ENCODE measurements at regions not wholly inside any gene's neighbourhood (a gene's known extent, or its start where the extent isn't known, plus 50 kb on each side); places are given as distances from the start of the nearest gene placed in this dataset.

DNA sequence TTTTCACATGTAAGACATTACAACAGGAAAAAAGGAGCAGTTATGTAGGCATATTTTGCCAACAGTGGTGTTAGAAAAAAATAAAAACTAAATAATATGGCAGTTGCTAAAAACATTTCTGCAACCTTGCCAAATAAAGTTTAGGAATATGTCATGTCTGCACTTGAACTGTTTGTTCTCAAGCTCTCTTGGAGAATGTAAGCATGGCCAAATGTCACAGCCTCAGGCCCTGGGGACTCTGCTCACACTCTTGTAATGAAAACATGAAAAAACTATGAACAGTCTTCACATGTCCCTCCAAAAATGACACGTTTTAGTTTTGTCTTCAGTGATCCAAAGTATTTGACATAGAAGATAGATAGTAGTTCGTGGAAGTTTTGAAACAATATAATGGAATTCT, 753.3 kb downstream of the LTN1 start:
- DNase-seq, result no peak

DNA sequence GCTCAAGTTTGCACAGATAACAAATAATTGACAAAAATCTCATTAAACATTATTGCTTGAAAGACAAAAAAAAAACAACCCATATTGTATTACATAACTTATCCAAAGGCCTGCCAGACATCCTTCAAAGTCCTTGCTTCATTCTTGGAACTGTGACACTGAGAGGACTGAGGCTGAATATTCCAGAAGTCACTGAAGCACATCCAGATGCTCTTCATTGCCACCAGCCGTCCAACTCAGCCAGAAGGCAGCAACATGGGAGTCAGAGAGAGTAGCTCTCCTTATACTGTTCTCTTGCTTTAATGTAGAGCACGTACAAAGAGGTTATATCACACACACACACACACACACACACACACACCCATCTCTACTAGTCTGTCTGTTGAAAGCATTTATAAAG, 755.0 kb downstream of the LTN1 start:
- DNase-seq, result no peak

DNA sequence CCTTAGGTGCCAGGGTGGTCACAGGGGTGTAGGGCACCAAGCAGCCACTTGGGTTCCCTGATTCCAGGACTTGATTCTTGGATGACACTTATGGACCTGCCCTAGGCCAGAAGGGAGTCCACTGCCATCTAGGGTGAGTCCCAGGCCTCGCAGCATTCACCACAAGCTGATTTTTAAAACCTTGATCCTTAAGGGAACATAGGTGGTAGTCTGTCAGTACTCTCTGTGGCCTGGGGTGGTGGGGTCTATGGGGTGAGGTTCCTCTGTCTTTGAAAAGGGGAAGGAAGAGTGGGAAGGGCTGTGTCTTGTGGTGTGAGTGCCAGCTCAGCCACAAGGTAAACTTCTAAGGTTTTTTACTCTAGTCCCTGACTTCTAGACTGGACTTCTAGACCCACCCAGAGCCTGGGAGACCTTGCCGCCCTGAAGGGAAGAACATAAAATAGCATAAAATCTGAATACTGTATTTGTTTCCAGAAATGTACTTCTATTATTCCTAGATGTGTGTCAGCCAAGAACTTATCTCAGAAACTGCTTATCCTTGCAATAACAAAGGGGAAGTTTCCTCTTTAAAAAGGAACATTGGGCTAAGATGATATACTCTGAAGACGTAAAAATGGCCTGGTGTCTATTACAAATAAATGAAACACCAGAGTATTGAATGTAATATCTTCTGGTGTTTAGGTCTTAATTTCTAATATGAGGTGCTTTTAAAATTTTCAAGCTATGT, 757.3 kb downstream of the LTN1 start:
- DNase-seq, result peak in 4 of 51 donors; percentile 0 to 14 (median 8)

DNA sequence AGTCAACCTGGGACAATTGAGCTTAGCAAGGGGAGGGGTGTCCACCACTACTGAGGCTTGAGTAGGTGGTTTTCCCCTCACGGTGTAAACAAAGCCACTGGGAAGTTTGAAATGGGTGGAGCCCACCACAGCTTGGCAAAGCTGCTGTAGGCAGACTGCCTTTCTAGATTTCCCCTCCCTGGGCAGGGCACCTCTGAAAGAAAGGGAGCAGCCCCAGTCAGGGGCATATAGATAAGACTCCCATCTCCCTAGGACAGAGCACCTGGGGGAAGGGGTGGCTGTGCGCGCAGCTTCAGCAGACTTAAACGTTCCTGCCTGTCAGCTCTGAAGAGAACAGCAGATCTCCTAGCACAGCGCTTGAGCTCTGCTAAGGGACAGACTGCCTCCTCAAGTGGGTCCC, 758.4 kb downstream of the LTN1 start:
- no peak for DNase-seq

DNA sequence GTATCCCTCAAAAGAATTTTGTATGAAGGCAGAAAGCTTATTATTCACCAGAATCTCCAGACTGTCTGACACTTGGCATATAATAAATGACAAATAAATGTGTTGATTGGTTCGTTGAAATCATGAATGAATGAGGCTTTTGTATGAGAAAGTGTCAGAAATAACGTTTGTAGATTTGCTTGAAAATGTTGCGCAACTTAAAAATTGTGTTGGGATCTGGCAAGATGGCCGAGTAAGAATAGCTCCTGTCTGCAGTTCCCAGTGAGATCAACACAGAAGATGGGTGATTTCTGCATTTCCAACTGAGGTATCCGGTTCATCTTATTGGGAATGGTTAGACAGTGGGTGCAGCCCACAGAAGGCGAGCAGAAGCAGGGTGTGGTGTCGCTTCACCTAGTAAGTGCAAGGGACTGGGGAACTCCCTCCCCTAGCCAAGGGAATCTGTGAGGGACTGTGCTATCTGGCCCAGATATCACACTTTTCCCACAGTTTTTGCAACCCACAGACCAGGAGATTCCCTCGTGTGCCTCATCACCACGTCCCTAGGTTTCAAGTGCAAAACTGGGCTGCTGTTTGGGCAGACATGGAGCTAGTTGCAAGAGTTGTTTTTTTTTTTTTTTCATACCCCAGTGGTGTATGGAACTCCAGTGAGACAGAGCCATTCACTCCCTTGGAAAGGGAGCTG, 759.0 kb downstream of the LTN1 start:
- no peak for DNase-seq

DNA sequence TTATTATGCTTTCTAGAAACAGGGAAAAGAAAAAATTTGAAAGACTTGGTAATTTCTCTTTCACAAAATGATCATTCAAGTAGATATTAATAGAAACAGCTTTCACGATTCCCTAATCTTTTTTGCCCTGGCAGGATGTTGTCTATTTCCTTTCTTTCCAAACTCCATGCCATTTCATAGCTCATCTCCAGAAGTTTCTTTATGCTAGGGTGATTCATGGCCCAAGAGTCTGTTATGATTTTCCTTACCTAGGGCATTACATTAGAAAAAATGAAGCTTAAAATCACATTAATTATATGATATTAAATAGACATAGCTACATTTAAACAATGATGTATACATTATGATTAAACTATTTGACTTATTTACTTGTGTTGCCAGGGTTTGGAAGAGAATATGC, 762.1 kb downstream of the LTN1 start:
- no peak for DNase-seq

DNA sequence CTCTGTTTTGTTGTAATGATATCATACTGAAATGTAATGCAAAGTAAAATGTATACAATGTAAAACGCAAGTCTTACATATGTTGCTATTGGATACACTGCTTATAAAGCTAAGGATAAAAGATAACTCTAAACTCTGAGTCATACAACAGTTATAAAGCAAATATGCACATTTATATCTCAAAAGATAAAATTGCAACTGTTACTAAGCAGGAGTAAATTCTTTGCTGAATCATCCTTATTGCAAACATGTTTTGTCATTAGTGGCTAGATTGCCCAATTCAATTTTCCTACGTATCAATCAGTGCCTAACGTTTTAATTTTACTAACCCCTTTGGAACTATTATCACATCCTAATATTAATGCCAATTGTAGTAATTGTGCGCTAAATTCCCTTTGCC, 762.9 kb downstream of the LTN1 start:
- no peak for DNase-seq

DNA sequence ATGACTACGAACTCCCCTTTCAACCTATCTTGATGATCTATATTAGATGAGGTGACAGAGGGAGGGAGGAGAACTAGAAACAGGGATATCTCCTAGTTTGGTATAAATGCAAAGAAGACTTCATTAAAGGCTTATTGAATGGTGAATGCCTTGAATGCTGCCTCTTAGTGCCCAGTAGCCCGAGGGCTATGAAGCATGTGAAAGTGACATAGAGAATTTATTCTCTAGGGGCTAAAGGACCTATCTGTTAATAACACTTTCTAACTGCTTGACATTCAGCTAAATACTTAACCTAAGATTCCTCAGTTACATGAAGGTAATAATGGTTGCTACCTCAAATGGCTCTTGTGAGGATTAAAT, 764.1 kb downstream of the LTN1 start:
- no peak for DNase-seq

DNA sequence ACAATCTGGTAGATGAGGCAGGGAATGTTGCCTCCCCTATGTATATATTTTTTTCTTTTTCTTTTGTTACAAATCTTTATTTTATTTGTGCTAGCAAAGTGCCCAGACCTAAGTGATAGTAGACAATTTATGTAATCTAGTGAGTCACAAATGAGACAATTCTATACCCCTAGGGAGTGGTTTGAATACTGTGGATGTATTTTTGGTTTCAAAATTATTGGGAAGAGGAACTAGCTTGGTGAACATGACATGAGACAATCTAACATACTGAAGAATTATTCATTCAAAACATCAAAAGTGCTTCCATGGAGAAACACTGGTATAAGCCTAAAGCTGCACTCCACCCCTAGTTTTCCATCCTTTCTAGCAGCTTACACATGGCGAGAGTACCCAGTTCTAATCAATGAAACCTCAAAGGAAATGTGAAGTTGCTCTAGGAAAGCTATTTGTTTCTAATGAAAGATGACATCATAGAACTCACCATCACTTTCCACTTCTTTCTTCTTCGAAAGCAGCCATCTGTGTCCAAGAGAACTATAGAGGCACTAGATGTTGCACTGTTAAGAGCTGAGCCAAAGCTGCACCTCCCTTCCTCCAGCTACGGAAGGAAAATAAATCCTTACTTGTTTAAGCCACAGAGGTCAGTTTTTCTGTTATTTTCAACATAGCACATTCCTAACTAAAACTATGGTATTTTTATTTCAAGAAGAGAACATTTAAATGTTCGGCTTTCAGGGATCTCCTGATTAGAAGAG, 764.6 kb downstream of the LTN1 start:
- DNase-seq, result no peak

DNA sequence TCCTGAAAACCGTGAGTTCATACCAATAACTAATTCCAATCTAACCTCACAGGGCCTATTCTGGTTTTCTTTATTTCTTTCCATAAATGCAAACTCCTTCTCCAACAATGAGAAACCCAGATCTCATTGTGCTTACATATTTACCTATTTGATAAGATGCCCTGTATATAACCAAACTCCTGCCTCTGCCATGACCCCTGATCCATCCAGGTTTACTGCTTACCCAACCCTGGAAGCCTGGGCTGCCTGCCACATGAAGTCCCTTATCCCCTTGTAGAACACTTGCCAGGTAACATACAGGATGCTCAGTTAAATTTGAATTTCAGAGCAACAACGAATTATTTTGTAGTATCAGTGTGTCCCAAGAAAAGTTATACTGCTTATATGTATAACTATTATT, 766.1 kb downstream of the LTN1 start:
- no peak for DNase-seq

DNA sequence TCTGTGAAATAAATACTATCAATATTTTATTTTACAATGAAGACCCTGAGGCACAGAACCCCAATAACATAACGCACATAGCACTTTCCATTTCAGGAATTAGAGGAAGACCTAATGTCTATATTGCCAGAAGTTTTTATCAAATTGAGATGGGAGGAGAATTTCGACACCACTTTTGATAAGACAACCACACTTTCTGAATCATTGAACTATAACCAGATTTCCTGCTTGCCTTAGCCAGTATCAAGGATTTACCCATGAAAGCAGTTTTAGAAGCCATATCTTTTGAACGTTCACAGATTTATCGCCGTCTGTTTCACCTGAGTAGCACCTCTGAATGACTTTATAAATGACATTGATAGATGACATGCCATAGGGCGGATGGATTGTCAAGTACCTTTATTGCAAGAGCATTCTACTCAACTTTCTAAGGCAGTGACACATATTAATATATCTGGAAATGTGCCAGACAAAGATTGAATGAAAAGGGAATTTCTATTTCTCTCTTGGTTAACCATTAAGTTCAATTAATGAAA, 768.4 kb downstream of the LTN1 start:
- no peak for DNase-seq

DNA sequence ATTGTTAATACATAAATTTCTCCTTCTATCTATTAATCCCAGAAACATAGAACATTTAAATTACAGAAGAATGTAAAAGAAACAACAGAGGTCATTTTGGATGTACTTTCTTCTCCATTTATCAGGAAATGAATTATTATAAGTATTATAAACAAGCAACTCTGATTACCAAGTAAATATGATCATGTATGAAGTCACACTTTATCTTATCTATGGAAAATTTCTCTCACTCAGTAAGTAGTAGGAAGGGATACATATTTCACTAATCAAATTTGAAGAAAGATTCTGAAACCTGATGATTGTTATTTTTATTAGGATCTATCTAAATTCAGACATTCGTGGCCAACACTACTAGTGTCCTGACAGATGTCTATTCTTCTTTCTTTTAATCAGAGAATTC, 770.7 kb downstream of the LTN1 start:
- DNase-seq, result no peak

DNA sequence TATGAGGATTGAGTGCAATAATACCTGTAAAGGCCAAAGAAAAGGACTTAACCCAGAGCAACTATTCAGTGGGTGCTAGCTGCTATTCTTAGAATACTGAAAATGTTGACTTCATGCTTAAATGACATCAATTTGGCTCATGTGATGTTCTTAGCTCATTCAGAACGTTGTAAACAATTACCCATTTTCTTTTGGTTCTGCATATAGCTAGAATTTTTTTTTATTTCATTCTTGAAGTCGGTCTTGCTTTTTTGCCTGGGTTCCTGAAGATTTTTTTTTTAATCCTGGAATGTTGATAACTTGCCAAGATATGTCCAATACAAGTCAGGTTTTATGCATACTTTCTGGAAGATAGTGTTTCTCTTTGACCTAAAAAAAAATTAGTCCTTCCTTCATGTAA, 772.0 kb downstream of the LTN1 start:
- peak in 1 of 51 donors; percentile 5 for DNase-seq

DNA sequence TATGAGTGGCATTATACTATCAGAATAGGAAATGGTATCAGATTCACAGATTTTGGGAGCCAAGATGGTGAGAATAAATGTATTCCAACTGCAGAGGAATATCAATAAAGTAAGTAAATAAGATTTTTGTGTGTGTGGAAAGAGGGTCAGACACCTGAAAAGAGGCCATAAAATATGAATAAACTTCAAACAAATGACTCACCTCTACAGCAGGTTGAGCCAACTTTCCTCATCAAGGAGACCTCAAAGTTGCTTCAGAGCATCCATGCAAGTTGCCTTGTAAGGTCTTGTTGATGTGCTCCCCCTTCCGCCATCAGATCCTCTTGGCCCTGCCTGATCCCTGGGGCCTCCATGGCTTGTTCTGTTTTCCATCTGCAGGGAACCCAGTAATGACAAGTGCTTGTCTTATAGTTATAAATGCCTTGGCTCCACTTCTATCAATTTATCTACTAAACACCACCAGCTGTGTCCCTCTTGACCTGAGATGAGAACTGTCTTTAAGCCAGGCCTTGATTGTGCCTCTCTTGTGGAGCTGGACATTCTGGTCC, 775.6 kb downstream of the LTN1 start:
- no peak for DNase-seq

DNA sequence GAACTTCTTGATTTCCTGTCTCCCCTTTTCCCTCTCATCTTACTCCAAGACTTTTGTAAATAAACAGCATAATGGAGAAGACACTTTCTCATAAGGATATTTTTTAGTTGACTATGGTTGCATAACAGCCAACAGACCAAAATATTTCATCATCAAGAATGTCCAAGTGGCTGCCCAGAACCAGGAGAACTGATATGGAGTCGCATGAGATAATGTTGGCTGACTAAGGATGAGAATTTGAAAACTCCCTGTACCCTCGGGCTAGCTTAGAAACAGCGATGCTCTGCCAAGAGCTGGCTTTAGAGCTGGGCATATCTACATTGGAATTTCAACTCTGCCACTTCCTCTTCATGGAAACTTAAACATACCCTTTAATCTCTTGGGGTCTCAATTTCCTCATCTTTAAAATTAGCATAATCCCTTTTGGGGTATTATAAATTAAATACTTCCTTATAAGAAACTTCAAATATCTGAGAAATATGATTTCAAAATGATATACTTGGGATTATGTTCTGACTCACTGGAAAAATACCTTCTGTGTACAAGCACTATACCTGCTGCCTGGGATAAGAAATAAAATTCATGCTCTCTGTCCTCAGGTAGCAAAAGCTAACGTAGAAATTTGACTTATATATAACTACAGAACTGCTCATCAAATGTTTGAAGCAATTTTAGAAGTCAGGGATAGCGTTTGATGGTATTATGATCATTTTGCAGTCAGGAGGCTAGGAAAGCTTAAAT, 777.3 kb downstream of the LTN1 start:
- DNase-seq, result no peak

DNA sequence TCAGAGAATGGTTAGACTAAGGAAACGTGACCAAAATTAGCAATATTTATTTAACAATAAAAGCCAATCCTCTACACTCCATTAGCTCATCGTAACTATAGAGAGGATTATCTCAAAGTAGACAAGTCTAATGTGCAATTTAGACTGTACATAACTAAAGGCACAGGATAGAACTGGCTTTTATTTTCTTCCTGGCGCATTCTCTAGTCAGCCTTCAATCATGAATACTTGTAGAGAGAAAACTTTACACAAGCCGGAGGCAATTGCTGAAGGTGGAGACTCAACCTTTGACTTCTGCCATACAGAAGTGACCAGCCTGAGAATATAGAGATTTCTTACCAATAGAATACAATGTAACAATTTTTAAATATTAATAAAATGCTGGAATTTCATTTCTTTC, 777.9 kb downstream of the LTN1 start:
- DNase-seq, result no peak

DNA sequence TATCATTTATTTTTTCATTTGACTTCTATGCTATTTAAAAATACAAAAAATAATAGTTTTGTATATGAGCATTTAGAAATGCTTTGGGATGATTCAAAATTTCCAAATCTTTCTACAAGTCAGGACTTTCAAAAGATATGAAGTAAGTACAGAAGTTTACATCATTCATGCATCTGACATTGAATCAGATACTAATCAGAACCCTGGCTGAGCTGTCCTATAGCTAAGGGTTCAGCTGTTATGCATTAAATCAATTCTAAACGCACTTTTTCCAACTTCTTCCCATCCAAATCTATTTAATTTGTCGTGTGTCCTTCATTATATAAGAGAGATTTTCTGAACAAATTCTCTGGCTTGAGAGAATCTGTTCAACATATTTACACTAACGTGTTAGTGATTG, 779.4 kb downstream of the LTN1 start:
- no peak for DNase-seq

DNA sequence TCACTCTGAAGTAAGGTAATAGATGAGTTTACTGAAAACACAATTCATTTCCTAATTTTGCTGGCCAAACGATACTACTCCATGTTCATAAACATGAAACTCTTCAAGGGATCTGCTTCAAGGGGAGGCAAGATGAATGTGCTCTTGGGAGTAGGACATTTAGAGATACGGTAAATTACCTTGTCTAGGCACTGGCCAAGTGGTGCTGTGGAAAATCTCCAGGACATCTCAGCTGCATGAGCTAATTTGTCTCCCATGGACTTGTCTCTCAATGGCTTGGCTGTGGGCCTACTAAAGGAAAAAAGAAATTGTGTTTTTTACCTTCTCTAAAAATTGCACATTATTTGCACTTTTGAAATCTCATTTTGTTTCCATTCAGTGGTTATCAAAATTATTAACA, 780.6 kb downstream of the LTN1 start:
- no peak for DNase-seq

DNA sequence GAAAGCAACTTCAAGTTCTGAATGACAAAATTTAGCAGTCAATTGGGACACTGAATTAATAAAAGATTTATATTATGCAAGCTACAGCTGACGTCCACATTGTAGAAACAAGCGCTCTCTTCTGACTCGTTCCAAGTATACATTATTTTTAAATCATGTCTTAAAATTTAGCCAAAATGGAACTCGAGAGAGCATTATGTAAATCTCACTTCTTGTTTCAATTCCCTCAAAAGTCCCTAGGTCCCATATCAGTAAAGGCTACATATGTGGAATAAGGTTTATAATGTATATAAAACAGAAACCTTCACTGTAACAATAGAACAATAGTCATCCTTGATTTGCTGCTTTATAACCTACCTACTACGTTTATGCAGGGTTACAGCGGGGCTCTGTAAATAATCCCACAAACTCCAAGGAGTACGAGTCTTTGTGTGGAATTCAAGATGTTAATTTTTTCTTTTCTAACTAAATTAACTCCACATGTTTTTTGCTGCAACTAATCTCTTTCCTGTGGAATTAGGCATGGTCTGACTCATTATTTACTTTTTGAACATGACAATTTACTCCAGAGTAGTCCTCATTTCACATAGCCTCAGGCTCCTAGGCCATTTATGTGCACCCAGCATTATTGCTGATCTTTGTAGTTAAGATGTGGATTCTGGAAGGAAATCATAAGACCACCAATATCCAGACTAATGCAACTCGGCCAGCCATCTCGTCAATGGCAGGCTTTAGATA, 785.1 kb downstream of the LTN1 start:
- DNase-seq, result no peak

DNA sequence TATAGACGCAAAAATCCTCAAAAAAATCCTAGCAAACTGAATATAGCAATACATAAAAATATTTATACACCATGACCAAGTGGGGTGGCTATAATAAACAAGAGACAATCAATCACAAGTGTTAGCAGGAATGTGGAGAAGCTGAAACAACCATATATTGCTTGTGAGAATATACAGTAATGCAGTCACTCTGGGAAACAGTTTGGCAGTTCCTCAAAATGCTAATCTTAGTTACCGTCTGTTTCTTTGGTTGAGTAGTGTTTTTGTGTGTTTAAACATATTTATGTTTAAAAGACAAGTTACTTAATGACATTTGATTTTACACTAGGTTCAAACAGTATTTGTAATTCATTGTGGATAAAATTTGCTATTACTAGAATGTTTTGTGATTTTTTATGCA, 792.0 kb downstream of the LTN1 start:
- no peak for DNase-seq

DNA sequence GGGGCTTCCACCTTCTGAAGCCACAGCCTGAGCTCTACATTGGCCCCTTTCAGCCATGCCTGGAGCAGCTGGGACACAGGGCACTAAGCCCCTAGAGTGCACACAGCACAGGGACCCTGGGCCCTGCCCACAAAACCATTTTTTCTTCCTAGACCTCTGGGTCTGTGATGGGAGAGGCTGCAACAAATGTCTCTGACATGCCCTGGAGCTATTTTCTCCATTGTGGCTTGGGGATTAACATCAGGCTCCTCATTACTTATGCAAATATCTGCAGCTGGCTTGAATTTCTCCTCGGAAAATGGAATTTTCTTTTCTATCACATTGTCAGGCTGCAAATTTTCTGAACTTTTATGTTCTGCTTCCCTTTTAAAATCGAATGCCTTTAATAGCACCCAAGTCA, 795.7 kb downstream of the LTN1 start:
- DNase-seq, result no peak
